Cardiac muscle cell (in vitro differentiated cells and primary cell): ENCODE measurements at regions not wholly inside any gene's neighbourhood (a gene's known extent, or its start where the extent isn't known, plus 50 kb on each side); places are given as distances from the start of the nearest gene placed in this dataset.
A peak's percentile ranks its signal among the peaks of the same experiment; 100 is the strongest.

ENCODE experiments used
- DNase-seq, 2 donors: peaks; one replicate each; pipeline versions ENCODE4 v3.0.0 to v3.0.0-alpha.2; 2010 to 2017; ENCODE audit warnings: low read depth in 1 of 2, low spot score in 1 of 2
- H3K27ac ChIP-seq: fragments of 200-600 bp; sonication (generic); 2 replicates; pipeline ENCODE4 v1.5.1; 2016
- H3K27me3 ChIP-seq: fragments of 200-600 bp; sonication (generic); 2 replicates; pipeline ENCODE4 v1.6.0; 2016; ENCODE audit warnings: control low read depth
- H3K36me3 ChIP-seq: fragments of 200-600 bp; sonication (generic); 2 replicates; pipeline ENCODE4 v1.5.1; 2016; ENCODE audit warnings: control low read depth
- H3K4me1 ChIP-seq: fragments of 200-600 bp; sonication (generic); 2 replicates; pipeline ENCODE4 v1.8.1; 2017; ENCODE audit warnings: low read depth, mild to moderate bottlenecking, mixed run types
- H3K4me3 ChIP-seq: fragments of 200-600 bp; sonication (generic); 2 replicates; pipeline ENCODE4 v1.5.1; 2016; ENCODE audit warnings: mild to moderate bottlenecking
- H3K9me3 ChIP-seq: fragments of 200-600 bp; sonication (generic); 2 replicates; pipeline ENCODE4 v1.5.1; 2017; ENCODE audit warnings: low read depth, mild to moderate bottlenecking, control low read depth
- CTCF ChIP-seq: IDR thresholded peaks from 2 replicates; pipeline ENCODE4 v1.5.1; 2012; ENCODE audit warnings: low read depth, mild to moderate bottlenecking, low read length

- Histone ChIP-seq H3K27ac (no peak overlapping the region), H3K27me3 (no peaks in the 10 kb centered on the region), H3K4me1 (peaks cover 46% of the 10 kb centered on the region), H3K9me3 (no peaks in the 10 kb centered on the region), H3K4me3 (no peak overlapping the region), H3K36me3 (no peaks in the 10 kb centered on the region)
- peak in 1 of 2 donors; percentile 64 for DNase-seq
- TF ChIP-seq CTCF, result no peak
Observed at GRCh38 chr1:218698141-218698540, 353.0 kb downstream of the TGFB2 start.

- Histone ChIP-seq H3K9me3 (no peaks in the 10 kb centered on the region), H3K4me3 (no peak overlapping the region), H3K4me1 (peaks cover 35% of the 10 kb centered on the region), H3K27me3 (no peaks in the 10 kb centered on the region), H3K27ac (peak overlapping the region; percentile 68), H3K36me3 (no peaks in the 10 kb centered on the region)
- DNase-seq, result no peak
- TF ChIP-seq CTCF, result no peak
Observed at GRCh38 chr1:218699421-218699820, 354.3 kb downstream of the TGFB2 start.

GRCh38 chr1:218699865-218700264 is 354.7 kb downstream of the TGFB2 start:
- TF ChIP-seq CTCF, result no peak
- no peaks in the 10 kb centered on the region for H3K9me3 ChIP-seq
- peak in 1 of 2 donors; percentile 32 for DNase-seq
- H3K36me3 ChIP-seq, result no peaks in the 10 kb centered on the region
- H3K27ac ChIP-seq, result peak overlapping the region; percentile 68
- peaks cover 32% of the 10 kb centered on the region for H3K4me1 ChIP-seq
- H3K27me3 ChIP-seq, result no peaks in the 10 kb centered on the region
- H3K4me3 ChIP-seq, result no peak overlapping the region

GRCh38 chr1:218700666-218701065 is 355.5 kb downstream of the TGFB2 start:
- H3K4me3 ChIP-seq, result no peak overlapping the region
- TF ChIP-seq CTCF, result no peak

GRCh38 chr1:218701131-218701530 is 356.0 kb downstream of the TGFB2 start:
- no peaks in the 10 kb centered on the region for H3K27me3 ChIP-seq
- H3K27ac ChIP-seq, result peak overlapping the region; percentile 3
- H3K9me3 ChIP-seq, result no peaks in the 10 kb centered on the region
- no peak for TF ChIP-seq CTCF
- peaks cover 32% of the 10 kb centered on the region for H3K4me1 ChIP-seq
- H3K36me3 ChIP-seq, result no peaks in the 10 kb centered on the region
- H3K4me3 ChIP-seq, result no peak overlapping the region
- DNase-seq, result peak in 1 of 2 donors; percentile 27

More at GRCh38 chr1:218700666-218701065, 355.5 kb downstream of the TGFB2 start:
- Histone ChIP-seq H3K36me3 (no peaks in the 10 kb centered on the region), H3K4me1 (peaks cover 32% of the 10 kb centered on the region), H3K27me3 (no peaks in the 10 kb centered on the region), H3K27ac (peak overlapping the region; percentile 68), H3K9me3 (no peaks in the 10 kb centered on the region)
- no peak for DNase-seq

- Histone ChIP-seq H3K4me1 (peaks cover 38% of the 10 kb centered on the region), H3K36me3 (no peaks in the 10 kb centered on the region), H3K4me3 (no peak overlapping the region), H3K27me3 (no peaks in the 10 kb centered on the region), H3K27ac (no peak overlapping the region), H3K9me3 (no peaks in the 10 kb centered on the region)
- no peak for TF ChIP-seq CTCF
- peak in 1 of 2 donors; percentile 13 for DNase-seq
Observed at GRCh38 chr1:218702775-218703174, 357.6 kb downstream of the TGFB2 start.
